CD4-positive, alpha-beta T cell treated with Interleukin-1 beta for 1 hour (primary cell): ENCODE measurements at regions not wholly inside any gene's neighbourhood (a gene's known extent, or its start where the extent isn't known, plus 50 kb on each side); places are given as distances from the start of the nearest gene placed in this dataset.
"Not testable (repeated sequence)": the region's sequence is repeated elsewhere in the genome, so short reads cannot be mapped to it uniquely, and the experiment has no call there.

Experiments used
- DNase-seq, 2 donors: peaks; one replicate each; pipeline ENCODE4 v3.0.0-alpha.2; 2020 to 2022

GRCh38 chr10:42533866-42534265 lies 104.5 kb downstream of the ZNF33B start:
- not testable (repeated sequence) for DNase-seq

DNA sequence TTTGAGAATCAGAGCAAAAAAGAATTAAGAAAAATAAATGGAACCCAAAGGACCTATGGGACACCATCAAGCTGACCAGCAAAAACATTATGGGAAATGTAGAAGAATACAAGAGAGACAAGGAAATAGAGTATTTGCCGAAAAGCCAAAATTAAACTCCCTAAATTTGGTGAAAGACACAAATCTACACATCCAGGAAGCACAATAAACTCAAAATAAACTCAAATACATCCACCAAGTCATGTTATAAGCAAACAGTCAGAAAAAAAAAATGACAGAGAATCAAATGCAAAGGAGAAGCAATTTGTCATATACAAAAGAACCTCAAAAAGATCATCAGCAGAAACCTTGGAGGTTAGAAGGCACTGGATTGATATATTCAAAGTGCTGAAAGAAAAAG lies 105.4 kb downstream of the ZNF33B start:
- DNase-seq, result no peak

DNA sequence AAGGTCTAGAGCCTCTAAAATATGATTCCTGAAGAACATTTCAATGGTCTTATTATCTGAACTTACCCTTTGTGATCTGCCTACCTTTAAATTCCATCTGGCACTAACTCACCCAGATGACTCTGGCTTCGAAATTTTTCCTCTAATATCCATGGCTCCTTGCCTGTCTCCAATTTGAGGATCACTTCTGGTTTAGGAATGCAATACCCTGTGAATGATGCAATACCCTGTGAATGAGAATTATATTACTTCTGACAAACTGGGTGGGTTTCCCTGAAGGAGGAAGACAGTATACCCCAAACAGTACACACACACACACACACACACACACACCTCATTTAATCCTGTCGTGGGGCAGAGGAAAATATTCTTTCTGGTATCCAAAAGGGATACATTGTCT lies 115.3 kb downstream of the ZNF33B start:
- DNase-seq, result no peak

GRCh38 chr10:42519761-42520460 lies 118.5 kb downstream of the ZNF33B start:
- no peak for DNase-seq

- no peak for DNase-seq
Observed at GRCh38 chr10:42519079-42519478, 119.3 kb downstream of the ZNF33B start.

DNA sequence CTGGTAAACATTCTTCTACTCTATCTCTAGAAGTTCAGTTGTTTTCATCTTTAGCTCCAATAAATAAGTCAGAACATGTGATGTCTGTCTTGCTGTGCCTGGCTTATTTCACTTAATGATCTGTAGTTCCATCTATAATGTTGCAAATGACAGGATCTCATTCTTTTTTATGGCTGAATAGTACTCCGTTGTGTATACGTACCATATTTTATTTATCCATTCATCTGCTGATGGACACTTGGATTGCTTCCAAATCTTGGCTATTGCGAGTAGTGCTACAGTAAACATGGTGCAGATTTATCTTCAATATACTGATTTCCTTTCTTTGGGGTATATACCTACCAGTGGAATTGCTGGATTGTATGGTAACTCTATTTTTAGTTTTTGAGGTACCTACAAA lies 124.4 kb downstream of the ZNF33B start:
- DNase-seq, result no peak

- no peak for DNase-seq
Observed at GRCh38 chr10:42491801-42492200, 146.6 kb downstream of the ZNF33B start.

GRCh38 chr10:42491001-42491592 lies 147.3 kb downstream of the ZNF33B start:
- no peak for DNase-seq

DNA sequence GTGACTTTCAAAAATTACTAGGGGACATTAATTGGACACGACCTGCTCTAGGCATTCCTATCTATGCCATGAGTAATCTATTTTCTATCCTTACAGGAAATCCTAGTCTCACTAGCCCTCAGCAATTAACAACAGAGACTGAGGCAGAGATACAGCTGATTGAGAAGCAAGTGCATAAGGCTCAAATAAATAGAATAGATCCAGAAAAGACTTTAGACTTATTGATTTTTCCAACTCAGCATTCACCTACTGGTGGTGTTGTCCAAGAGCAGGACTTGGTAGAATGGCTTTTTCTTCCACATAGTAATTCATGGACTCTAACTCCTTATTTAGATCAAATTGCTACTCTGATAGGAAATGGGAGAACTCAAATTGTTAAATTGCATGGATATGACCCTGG lies 148.0 kb downstream of the ZNF33B start:
- no peak for DNase-seq

DNA sequence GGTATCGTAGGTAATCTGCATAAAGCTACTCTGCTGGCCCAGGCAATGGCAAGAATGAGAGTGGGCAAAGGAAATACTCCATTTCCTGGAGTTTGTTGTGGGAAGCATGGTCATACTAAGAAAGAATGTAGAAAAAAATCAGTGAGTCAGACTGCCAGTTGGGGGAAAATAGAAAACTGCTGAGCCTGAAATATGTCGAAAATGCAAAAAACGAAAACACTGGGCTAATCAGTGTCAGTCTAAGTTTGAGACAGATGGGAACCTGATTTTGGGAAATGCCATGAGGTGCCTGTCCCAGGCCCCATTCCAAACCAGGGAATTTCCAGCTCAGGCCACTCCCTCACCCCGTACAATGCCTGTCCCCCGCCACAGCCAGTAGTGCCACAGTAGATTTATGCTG lies 150.0 kb downstream of the ZNF33B start:
- DNase-seq, result no peak

- no peak for DNase-seq
Observed at GRCh38 chr10:42482411-42482810, 156.0 kb downstream of the ZNF33B start.

GRCh38 chr10:42479057-42479456 lies 159.3 kb downstream of the ZNF33B start:
- no peak for DNase-seq

DNA sequence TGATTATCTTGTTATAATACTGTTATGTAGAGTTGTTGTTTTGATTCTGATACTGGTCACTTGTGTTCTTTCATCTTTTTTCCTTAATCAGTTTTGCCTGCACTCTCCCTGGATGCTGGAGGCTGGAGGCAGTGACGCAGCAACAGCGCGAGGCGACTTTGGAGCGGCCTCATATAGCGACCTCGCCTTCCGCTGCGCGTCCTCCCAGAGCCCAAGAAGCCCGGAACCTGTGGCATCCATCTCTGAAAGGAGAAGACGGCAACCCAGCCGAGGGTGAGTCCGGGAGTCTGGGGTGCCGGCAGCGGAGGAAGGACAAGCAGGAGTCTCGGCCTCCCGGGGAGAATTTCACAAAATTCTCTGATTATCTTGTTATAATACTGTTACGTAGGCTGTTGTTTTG lies 161.2 kb downstream of the ZNF33B start:
- no peak for DNase-seq

- DNase-seq, result no peak
Observed at GRCh38 chr10:42476101-42476500, 162.3 kb downstream of the ZNF33B start.

- DNase-seq, result no peak
Observed at GRCh38 chr10:42475168-42476098, 162.9 kb downstream of the ZNF33B start.

DNA sequence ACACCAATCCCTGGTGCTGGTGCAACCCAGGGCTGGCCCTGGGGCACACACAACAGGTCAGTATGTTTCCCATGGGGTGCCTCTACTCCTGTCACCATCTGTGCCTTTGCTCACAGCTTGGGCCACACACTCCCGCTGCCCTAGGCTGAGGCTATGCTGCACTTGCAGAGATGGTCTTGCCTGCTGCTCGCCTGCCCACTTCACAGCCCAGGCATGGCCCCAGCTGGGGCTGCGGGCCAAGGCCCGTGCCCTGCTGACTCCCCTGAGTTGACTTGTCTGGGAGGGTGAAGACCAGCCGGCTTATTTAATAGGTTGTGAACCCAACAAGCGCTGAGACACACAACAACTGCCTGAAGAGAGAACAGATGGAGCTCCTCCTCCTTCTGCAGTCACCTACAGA lies 184.1 kb downstream of the ZNF33B start:
- DNase-seq, result no peak

- DNase-seq, result no peak
Observed at GRCh38 chr10:42431095-42431494, 207.3 kb downstream of the ZNF33B start.

GRCh38 chr10:42428534-42428933 lies 209.8 kb downstream of the ZNF33B start:
- DNase-seq, result no peak

DNA sequence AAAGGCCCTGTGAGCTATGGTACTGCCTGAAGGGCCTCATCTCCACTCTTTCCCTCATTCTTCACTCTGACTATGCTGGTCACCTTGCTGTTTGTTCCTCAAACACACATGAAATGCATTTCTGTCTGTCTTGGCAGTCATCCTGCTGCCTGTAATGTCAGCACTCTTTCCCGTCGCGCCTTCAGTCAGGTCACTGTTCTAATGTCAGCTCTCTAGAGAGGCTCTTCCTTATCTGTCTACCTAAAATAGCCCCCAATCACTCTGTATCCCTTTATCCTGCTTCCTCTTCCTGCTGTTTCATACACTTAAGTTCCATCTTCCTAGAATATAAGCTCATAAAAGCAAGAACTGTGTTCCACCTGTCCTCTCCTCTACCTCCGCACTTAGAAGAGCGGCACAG lies 215.5 kb downstream of the ZNF33B start:
- no peak for DNase-seq

DNA sequence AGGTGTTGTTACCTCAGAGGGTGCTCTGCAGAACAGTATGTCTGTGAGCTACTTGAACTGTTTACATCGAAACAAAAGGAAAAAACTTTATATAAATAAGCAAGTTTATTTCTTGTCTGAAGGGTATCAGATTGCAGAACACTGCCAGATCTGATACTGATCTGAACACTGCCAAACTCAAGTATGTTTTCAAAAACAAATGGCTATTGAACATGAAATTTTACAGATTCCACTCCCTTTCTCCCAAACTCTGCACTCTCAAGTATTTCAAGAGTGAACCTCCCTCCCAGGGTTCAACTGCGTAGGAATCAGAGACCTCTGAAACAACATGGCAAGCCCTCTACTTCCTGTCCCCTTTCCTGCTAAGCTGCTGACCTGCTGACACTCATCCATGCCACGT lies 216.6 kb downstream of the ZNF33B start:
- no peak for DNase-seq

GRCh38 chr10:42419789-42420188 lies 218.6 kb downstream of the ZNF33B start:
- DNase-seq, result no peak

DNA sequence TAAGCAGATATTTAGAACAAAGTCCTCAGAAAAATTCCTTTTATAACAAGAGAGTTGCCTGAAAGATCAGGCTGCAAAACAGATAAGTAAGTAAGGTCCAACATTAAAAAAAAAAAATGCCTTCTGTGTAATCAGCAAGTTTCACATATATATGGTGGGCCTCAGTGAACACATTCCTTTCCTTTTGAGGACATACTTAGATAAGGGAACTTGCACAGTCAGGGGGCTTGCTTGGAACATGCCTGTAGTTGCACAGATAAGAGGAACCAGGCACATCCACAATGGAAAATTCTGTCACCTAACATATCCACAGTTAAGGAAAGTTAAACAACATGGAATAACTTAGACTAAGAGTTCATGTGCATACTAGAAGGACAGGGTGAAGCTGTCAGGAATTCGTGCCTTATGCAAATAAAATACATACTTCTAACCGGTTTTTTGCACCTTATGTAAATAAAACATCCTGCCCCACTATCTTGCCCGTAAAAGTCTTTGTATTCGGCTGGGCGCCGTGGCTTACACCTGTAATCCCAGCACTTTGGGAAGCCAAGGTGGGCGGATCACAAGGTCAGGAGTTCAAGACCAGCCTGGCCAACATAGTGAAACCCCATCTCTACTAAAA lies 257.3 kb downstream of the ZNF33B start:
- DNase-seq, result no peak

GRCh38 chr10:42367532-42368230 lies 270.7 kb downstream of the ZNF33B start:
- DNase-seq, result peak in 1 of 2 donors; percentile 43
